ENCODE measurements at regions not wholly inside any gene's neighbourhood (a gene's known extent, or its start where the extent isn't known, plus 50 kb on each side); places are given as distances from the start of the nearest gene placed in this dataset.

DNA sequence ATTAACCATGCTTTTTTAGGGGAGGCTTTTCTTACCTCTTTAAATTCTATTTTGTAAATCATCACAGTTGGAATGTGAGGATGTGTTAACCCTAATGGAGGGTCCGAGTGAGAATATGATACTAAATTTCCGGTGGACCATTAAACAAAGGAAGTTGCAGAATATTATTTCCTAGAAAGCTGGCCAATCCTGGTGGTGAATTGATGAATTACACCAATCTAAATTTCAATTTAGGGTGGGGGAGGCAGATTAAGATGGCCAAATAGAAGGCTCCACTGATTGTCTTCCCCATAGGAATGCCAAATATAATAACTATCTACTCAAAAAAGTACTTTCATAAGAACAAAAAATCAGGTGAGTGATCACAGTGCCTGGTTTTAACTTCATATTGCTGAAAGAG, 1045.6 kb downstream of the GLUD2 start:
- TF ChIP-seq RCOR1 (IDR thresholded peaks at IDR 0.05; ENCODE audit: low read depth, low read length) (no peak), FOXS1 (CRISPR knock-in tag; IDR thresholded peaks at IDR 0.05) (no peak), POLR2A (IDR thresholded peaks at IDR 0.05; ENCODE audit: low read length) (no peak), NPAS2 (CRISPR knock-in tag; IDR thresholded peaks at IDR 0.05; ENCODE audit: borderline replicate concordance) (no peak), EHMT2 (IDR thresholded peaks at IDR 0.05; ENCODE audit: low read depth) (no peak), ZSCAN20 (CRISPR knock-in tag; IDR thresholded peaks at IDR 0.05) (no peak), CBX8 (IDR thresholded peaks at IDR 0.05) (no peak), BHLHE40 (IDR thresholded peaks at IDR 0.05; ENCODE audit: low read depth, low read length) (no peak), NFE2L2 (conservative IDR thresholded peaks at IDR 0.05; ENCODE audit: low read length) (no peak), RNF2 (IDR thresholded peaks at IDR 0.05; ENCODE audit: borderline replicate concordance, low read depth) (no peak), FOSB (CRISPR knock-in tag; IDR thresholded peaks at IDR 0.05) (no peak), HOXA7 (CRISPR knock-in tag; IDR thresholded peaks at IDR 0.05) (no peak), NR3C1 (IDR thresholded peaks at IDR 0.05) (no peak)
- ATAC-seq (no peak), DNase-seq (ENCODE audit: low read depth in 1 of 2, low spot score in 1 of 2) (no peak), FAIRE-seq (no peak)
- ChIA-PET POLR2A (no interaction called here), CTCF (no interaction called here)
- Histone ChIP-seq H3K4me3 (no peak overlapping the region), H3K9me3 (no peaks in the 10 kb centered on the region), H3K4me2 (no peak overlapping the region), H3K27ac (no peak overlapping the region), H3K4me1 (no peaks in the 10 kb centered on the region)
- 27% methylated on average over 2 of the region's 2 CpGs for WGBS (ENCODE audit: missing lambda C conversion rate)

DNA sequence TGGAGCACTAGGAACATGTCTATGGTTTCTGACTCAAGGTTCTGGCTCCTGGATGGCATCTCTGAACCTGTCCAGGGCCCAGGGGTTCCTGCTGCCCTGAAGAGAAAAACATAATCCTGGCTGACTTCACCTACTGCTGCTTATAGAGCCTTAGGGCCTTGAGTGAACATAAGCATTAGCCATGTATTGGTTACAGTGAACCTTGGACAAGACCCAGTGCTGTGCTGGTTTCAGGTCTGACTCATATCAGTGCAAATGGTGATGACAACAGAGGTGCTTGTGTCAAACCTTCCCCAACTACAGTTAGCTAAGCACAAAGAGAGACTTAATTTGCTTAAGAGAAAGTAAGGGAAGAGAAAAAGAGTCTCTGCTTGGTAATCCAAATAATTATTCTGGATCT, 1047.2 kb downstream of the GLUD2 start:
- Histone ChIP-seq H3K27ac (no peak overlapping the region), H3K9me3 (no peaks in the 10 kb centered on the region), H3K4me1 (no peaks in the 10 kb centered on the region), H3K4me3 (no peak overlapping the region), H3K4me2 (no peak overlapping the region)
- FAIRE-seq = no peak
- ATAC-seq = no peak
- TF ChIP-seq ZSCAN20 (CRISPR knock-in tag; IDR thresholded peaks at IDR 0.05) = no peak
- ChIA-PET POLR2A (no interaction called here), CTCF (no interaction called here)
- no peak for DNase-seq (ENCODE audit: low read depth in 1 of 2, low spot score in 1 of 2)

DNA sequence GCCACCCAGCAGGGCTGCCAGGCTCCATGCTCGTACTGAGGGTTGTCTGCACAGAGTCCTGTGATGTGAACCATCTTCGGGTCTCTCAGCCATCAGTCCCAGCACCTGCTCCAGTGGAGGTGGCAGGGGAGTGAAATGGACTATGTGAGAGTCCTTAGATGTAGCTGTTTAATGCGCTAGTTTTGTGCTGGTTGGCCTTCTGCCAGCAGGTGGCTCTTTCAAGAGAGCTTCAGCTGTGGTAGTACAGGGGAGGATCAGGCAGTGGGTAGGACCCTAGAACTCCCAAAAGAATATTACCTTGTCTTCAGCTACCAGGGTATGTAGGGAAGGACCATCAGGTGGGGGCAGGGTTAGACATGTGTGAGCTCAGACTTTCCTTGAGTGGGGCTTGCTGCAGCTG, 1066.0 kb downstream of the GLUD2 start:
- CTCF ChIA-PET = no interaction called here

DNA sequence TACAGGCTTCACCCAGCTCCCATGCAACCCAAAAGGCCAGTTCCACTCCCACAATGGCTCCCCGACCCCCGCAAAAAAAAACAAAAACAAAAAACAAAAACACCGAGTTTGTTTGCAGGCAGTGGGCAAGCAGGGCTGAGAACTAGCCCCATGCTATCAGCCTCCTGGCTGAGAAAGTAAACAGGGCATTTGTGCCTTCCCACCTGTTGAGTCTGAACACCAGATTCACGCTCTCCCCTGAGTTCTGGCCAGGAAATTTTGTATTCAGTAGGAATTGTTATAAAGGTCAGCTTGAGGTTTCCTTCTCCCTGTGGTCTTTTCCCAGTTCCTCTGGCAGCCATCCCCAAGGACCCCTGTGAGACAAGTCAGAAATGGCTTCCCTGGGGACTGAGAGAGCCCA, 1066.5 kb downstream of the GLUD2 start:
- ChIA-PET POLR2A (no interaction called here), CTCF (no interaction called here)
- Histone ChIP-seq H3K4me2 (no peak overlapping the region), H3K4me3 (no peak overlapping the region), H3K9me3 (no peaks in the 10 kb centered on the region), H3K27ac (no peak overlapping the region), H3K4me1 (no peaks in the 10 kb centered on the region)
- 16% methylated on average over 4 of the region's 4 CpGs for WGBS (ENCODE audit: missing lambda C conversion rate)
- DNase-seq (ENCODE audit: low read depth in 1 of 2, low spot score in 1 of 2) = no peak
- no peak for FAIRE-seq
- ATAC-seq = no peak
- TF ChIP-seq KDM1A (IDR thresholded peaks at IDR 0.05; ENCODE audit: low read depth) (no peak), ZC3H11A (IDR thresholded peaks at IDR 0.05) (no peak), TP53 (CRISPR knock-in tag; IDR thresholded peaks at IDR 0.05) (no peak), BHLHE40 (IDR thresholded peaks at IDR 0.05; ENCODE audit: low read depth, low read length) (no peak), ZSCAN20 (CRISPR knock-in tag; IDR thresholded peaks at IDR 0.05) (no peak), ZFP36 (IDR thresholded peaks at IDR 0.05; ENCODE audit: borderline replicate concordance, partially characterized antibody) (no peak)
- TF ChIP-seq, protein P1, sequence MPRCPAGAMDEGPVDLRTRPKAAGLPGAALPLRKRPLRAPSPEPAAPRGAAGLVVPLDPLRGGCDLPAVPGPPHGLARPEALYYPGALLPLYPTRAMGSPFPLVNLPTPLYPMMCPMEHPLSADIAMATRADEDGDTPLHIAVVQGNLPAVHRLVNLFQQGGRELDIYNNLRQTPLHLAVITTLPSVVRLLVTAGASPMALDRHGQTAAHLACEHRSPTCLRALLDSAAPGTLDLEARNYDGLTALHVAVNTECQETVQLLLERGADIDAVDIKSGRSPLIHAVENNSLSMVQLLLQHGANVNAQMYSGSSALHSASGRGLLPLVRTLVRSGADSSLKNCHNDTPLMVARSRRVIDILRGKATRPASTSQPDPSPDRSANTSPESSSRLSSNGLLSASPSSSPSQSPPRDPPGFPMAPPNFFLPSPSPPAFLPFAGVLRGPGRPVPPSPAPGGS (IDR thresholded peaks at IDR 0.05) = no peak
- TF ChIP-seq, protein P2, sequence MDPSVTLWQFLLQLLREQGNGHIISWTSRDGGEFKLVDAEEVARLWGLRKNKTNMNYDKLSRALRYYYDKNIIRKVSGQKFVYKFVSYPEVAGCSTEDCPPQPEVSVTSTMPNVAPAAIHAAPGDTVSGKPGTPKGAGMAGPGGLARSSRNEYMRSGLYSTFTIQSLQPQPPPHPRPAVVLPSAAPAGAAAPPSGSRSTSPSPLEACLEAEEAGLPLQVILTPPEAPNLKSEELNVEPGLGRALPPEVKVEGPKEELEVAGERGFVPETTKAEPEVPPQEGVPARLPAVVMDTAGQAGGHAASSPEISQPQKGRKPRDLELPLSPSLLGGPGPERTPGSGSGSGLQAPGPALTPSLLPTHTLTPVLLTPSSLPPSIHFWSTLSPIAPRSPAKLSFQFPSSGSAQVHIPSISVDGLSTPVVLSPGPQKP (IDR thresholded peaks at IDR 0.05; ENCODE audit: low read depth, low read length) = no peak
- TF ChIP-seq, protein P3, sequence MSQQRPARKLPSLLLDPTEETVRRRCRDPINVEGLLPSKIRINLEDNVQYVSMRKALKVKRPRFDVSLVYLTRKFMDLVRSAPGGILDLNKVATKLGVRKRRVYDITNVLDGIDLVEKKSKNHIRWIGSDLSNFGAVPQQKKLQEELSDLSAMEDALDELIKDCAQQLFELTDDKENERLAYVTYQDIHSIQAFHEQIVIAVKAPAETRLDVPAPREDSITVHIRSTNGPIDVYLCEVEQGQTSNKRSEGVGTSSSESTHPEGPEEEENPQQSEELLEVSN (IDR thresholded peaks at IDR 0.05; ENCODE audit: borderline replicate concordance, low read depth) = no peak

More for the DNA sequence above, 1066.0 kb downstream of the GLUD2 start:
- 10% methylated on average over 2 of the region's 3 CpGs for WGBS (ENCODE audit: missing lambda C conversion rate)
- FAIRE-seq (no peak), ATAC-seq (no peak), DNase-seq (ENCODE audit: low read depth in 1 of 2, low spot score in 1 of 2) (no peak)
- H3K9me3 ChIP-seq = no peaks in the 10 kb centered on the region
- TF ChIP-seq HDAC2 (IDR thresholded peaks at IDR 0.05) (no peak), NFE2L2 (conservative IDR thresholded peaks at IDR 0.05; ENCODE audit: low read length) (no peak), CHD4 (IDR thresholded peaks at IDR 0.05; ENCODE audit: borderline replicate concordance) (no peak), PHF8 (IDR thresholded peaks at IDR 0.05; ENCODE audit: borderline replicate concordance, low read depth) (no peak), ZC3H11A (IDR thresholded peaks at IDR 0.05) (no peak), KDM1A (IDR thresholded peaks at IDR 0.05; ENCODE audit: low read depth) (no peak), ZNF302 (CRISPR knock-in tag; IDR thresholded peaks at IDR 0.05) (no peak), ZSCAN20 (CRISPR knock-in tag; IDR thresholded peaks at IDR 0.05) (no peak), MYC (IDR thresholded peaks at IDR 0.05; ENCODE audit: borderline replicate concordance, low read length) (no peak), HOXB5 (CRISPR knock-in tag; IDR thresholded peaks at IDR 0.05) (no peak), HOXB13 (CRISPR knock-in tag; IDR thresholded peaks at IDR 0.05; ENCODE audit: low read depth) (no peak), CEBPB (IDR thresholded peaks at IDR 0.05) (no peak), TP53 (CRISPR knock-in tag; IDR thresholded peaks at IDR 0.05) (no peak), ZFP36 (IDR thresholded peaks at IDR 0.05; ENCODE audit: borderline replicate concordance, partially characterized antibody) (no peak), RAD21 (conservative IDR thresholded peaks at IDR 0.05 in 1 of 2, IDR thresholded peaks at IDR 0.05 in 1 of 2) (no peak), JUNB (IDR thresholded peaks at IDR 0.05) (no peak), GATA3 (IDR thresholded peaks at IDR 0.05; ENCODE audit: borderline replicate concordance) (no peak), POLR2AphosphoS2 (conservative IDR thresholded peaks at IDR 0.05; ENCODE audit: low read length) (no peak)
- TF ChIP-seq, protein P1 (IDR thresholded peaks at IDR 0.05) = no peak
- TF ChIP-seq, protein P4, sequence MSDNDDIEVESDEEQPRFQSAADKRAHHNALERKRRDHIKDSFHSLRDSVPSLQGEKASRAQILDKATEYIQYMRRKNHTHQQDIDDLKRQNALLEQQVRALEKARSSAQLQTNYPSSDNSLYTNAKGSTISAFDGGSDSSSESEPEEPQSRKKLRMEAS (IDR thresholded peaks at IDR 0.05) = no peak
- H3K4me3 ChIP-seq = no peak overlapping the region
- H3K4me1 ChIP-seq = no peaks in the 10 kb centered on the region
- POLR2A ChIA-PET = no interaction called here
- no peak overlapping the region for H3K27ac ChIP-seq
- no peak overlapping the region for H3K4me2 ChIP-seq
